ENCODE measurements at regions not wholly inside any gene's neighbourhood (a gene's known extent, or its start where the extent isn't known, plus 50 kb on each side); places are given as distances from the start of the nearest gene placed in this dataset.

DNA sequence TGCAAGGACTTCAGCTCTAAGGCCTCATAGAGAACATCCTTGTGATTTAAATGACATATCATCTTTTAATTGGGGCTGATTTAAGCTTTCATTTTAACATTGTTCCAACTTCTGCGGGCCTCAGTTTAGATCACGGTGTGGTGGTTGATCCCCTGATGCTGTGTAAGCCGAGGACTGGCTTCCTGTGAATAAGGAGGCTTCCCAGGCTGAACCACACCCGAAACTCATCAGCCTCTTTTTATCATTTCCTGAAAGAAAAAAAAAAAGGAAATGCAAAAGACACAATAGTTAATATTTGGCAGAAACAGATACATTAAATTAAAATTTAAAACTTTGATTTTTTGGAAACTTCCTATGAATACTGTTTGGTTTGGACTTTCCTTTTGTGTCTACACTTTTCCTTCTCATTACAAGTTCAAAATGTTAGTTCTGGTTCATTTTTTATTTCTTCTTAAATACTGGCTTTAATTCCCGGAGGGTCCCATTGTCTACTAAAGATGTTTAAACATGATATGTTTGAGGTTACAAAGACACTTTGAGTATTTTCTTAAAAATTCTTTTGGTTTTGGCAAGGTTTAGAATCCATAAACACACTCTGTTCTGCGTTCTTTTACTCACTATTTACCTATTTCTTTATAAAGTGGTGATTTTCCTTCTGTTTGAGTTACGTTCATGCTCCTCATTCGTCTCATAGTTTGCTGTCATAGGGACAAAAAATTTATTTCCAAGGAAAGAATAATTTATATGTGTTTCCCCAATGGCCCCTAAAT lies 230.0 kb upstream of the SULF2 start:
- no peak for DNase-seq (ENCODE audit: extremely low read depth, low read depth, low spot score)

DNA sequence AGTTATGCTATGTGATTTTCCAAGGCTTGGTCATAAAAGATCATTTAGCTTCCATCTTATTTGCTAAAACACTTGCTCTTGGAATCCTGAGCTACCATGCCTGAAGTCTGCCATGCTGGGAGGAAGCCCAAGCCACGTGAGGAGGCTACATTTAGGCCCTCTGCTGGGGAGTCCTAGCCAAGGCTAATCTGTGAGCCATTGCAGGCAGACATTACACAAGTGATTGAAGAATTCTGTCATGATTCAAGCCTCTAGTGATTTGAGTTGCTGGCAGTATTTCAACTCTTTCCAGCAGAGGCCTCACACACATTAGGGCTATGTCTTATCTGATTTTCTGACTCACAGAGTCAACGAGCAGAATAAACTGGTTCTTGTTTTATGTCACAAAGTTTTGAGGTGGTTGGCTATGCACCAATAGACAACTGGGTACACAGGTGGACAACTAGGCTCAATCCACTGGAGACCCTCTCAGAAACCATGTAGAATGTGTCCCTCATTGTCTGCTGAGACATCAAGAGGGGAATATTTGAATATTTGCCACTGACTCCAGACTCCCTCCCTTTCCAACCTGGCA lies 227.2 kb upstream of the SULF2 start:
- DNase-seq (ENCODE audit: extremely low read depth, low read depth, low spot score) = no peak

DNA sequence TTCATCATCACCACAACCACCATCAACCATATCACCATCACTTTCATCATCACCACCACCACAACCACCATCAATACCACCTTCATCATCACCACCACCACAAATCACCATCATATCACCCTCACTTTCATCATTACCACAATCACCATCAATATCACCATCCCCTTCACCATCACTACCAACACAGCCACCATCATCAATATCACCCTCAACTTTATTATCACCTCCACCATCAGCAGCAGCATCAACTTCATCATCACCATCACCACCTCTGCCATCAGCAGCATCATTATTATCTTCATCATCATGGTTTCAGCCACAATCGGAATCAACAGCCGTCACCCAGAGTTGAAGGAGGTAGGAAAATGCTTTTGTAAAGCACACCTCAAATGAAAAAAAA lies 225.7 kb upstream of the SULF2 start:
- DNase-seq (ENCODE audit: extremely low read depth, low read depth, low spot score) = no peak

DNA sequence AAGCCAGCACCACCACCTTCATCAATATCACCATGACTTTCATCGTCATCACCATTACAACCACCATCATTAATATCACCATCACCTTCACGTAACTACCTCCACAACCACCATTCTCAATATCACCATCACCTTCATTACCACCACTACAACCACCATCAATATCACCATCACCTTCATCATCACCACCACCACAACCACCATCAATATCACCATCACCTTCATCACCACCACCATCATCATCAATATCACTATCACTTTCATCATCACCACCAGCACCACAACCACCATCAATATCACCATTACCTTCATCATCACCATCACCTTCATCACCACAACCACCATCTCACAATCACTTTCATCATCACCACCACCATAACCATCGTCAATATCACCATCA lies 225.3 kb upstream of the SULF2 start:
- DNase-seq (ENCODE audit: extremely low read depth, low read depth, low spot score) = no peak

DNA sequence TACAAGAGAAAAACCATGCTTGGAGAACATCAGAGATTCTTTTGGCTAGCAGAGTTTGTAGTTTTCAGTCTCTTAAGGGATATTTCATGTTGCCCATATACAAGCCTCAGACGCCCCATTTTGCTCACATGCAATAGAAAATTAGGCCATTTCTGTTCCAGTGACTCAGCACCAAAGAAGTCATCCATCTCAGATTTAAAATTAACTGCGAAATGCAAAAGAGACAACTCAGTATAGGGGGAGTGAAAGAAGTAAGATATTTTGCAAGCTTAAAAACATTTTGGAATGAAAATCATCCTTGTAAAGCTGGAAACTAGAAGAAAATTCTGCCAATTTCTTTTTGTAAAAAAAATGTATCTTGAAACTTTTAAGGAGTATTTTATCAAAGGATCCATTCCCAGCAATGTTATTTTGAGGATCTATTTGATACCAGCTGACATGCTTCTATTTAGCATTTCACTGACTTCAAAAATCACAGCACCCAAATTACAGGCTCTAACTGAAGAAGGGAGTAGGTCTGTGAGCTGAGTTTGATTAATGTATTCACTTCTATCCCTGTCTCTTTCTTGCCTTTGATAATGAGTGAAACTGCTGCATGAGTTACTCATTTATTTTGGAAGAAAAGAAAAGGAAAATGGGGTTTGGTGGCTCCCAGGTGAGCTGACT lies 223.7 kb upstream of the SULF2 start:
- no peak for DNase-seq (ENCODE audit: extremely low read depth, low read depth, low spot score)

DNA sequence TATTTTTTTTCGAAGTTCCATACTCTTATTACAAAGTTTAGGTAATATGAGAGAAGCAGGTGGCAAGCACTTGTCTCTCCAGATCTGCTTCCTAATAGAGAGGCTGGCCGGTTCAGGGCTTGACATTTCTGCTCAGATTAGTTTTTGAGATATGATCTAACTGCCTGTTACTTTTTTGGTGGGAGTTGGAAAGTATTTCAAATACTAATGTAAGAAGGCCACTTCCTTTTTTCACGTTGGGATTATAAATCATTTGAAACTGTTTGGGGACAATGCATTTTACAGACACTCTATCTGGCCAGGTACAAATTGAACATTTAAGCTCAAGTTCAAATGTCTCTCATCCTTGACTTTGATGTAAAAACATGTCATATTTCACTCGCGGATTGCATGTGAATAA lies 222.1 kb upstream of the SULF2 start:
- no peak for DNase-seq (ENCODE audit: extremely low read depth, low read depth, low spot score)

DNA sequence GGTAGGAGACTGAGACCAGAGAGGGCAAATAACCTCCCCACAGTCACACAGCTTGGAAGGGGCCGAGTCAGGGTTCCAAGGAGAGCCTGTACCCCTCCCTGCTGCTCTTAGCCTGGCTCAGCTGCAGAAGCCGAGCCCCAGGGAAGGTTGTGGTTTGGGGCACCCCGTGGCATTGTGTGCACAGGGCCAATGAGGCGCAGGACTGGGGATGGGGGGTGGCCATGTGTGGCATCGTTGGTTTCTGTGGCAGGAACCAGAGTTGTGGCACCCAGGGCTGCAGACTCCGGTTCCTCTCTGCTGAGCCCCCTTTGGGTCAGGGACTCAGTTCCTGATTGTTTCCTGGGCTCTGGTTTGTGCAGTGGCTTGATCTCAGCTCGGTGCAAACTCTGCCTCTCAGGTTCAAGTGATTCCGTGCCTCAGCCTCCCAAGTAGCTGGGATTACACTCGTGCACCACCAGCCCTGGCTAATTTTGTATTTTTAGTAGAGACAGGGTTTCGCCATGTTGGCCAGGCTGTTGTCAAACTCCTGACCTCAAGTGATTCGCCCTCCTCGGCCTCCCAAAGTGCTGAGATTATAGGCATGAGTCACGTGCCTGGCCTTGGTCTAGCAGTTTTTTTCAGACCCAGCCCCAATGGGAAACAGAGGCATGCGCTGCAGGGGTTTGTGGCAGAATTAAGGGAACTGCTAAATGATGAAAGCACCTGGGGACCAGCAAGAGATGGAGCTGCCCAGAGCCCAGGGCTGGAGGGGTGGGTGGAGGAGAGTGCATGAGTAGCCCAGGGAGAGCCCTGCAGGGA lies 221.0 kb upstream of the SULF2 start:
- no peak for DNase-seq (ENCODE audit: extremely low read depth, low read depth, low spot score)

DNA sequence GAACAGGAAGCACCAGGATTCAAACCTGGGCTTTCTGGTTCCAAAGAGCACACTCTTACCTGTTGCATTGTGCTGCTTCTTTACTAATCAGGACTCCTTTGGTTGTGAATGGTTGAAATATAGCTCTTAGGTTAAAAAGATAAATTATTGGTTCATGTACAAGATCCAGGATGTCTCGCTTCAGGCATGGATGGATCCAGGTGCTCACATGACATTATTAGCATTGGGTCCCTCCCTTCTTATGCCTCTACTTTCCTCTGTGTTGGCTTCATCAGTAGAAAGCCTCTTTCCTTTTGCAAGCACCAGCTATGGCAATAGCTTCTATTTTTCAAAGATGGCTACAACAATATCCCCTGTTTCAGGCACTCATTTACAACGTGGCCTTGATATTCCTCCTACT lies 217.7 kb upstream of the SULF2 start:
- DNase-seq (ENCODE audit: extremely low read depth, low read depth, low spot score) = no peak

DNA sequence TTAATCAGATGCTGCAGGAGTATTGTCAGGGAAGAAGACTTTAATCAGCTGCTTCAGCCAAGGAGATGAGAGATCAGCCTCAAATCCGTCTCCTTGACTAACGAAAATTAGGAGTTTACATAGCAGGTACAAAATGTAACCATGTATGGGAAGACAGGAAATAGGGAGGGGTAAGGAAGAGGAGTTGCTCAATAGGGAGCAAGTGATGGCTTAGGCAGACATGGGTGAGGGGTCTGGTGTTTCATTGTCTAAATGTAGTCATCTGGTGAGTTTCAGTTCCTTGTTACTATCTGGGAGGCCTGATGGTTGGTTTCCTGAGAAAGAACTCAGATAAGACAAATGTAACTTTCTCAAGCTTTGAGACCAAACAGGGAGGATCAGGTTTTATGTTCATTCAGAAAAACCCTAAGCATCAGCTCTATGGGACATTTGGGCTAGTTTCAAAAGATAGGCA lies 217.3 kb upstream of the SULF2 start:
- DNase-seq (ENCODE audit: extremely low read depth, low read depth, low spot score) = no peak

DNA sequence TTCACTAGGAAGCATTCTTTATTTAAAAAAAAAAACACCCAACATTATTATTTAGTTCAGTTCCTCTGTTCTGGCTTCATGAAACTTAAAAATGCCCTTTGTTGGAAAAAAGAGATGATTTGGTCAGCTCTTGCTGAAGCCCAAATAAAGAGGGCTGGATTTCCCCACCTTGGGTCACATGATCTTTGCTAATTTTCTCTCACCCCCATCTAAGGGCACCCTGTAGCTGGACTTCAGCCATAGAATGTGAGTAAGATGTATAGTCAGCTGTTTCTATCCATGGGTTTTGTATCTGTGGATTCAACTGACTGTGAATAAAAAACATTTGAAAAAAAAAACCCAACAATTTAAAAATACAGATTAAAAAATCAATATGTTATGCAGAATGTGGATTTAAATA lies 213.9 kb upstream of the SULF2 start:
- no peak for DNase-seq (ENCODE audit: extremely low read depth, low read depth, low spot score)

DNA sequence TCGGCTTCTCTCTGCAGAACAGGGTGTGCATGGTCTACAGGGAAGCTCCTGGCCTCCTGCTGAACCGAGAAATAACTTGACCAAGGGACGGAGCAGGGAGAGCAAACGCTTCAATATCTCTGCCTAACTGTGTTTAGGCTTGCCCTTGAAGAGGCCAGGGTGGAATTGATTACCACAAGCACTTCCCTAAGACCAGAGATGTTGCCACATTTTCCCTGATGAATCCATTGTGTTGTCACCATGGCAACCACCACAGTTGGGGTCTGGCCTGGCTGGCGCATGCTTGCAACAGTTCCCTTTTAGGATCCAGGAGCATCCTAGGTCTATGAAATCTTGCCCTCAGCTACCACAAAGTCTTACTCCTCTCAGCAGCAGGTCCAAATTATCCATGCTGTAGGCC lies 213.5 kb upstream of the SULF2 start:
- no peak for DNase-seq (ENCODE audit: extremely low read depth, low read depth, low spot score)

DNA sequence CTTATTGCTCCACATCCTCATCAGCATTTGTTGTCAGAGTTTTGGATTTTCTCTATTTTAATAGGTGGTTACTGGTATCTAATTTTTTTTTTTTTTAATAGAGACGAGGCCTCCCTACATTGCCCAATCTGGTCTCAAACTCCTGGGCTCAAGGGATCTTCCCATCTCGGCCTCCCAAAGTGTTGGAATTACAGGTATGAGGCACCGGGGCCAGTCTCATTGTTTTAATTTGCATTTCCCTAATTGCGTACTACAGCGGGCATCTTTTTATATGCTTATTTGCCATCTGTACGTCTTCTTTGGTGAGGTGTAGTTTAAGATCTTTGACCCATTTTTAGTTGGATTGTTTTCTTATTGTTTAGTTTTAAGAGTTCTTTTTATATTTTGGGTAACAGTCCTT lies 210.4 kb upstream of the SULF2 start:
- DNase-seq (ENCODE audit: extremely low read depth, low read depth, low spot score) = no peak

DNA sequence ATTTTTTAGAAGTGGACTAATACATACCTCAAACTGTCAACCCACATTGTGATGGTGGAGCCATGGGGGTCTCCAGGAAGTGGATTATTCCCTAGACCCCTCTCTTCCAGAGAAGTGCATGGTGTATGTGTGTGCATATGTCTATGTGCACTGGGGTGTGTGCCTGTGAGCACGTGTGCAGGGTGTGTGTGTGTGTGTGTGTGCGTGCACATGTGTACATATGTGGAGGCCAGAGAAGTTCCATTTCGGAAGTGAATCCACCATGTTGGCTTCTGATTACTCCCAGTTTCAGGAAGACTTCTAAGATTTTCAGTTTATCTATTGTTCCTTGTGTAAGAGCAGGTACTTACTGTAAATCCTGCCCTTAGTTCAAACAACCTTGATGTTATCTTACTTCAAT lies 208.5 kb upstream of the SULF2 start:
- DNase-seq (ENCODE audit: extremely low read depth, low read depth, low spot score) = no peak

DNA sequence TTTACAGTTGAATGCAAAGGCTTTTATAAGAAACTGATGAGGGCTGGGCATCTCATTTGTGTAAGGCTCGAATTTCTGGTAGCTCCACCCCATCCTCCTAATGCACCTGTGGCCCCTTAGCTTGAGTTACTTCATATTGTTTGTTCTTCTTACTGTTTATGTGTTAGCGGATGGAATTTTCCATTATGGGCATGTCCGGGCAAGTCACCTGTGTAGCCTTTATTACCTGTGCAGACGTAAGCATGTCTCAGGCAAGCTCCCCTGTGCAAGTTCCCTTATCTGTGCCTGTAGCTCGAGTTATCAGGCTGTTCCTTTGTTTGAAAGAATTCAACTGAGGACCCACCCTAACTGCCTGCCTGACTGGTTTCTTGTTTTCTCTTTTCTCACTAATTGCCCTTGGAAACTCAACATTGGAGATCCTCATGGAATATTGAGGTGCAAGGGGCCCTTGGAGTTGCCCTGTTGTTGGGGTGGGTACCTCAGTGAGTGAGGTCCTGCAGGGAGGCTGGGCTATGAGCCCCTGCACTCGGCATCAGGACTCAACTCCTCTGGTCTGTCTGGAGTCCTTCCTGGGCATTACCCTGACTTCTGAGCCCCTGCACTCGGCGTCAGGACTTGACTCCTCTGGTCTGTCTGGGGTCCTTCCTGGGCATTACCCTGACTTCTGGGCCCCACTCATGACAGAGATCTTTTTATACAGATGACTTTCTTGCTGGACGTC lies 207.9 kb upstream of the SULF2 start:
- no peak for DNase-seq (ENCODE audit: extremely low read depth, low read depth, low spot score)

DNA sequence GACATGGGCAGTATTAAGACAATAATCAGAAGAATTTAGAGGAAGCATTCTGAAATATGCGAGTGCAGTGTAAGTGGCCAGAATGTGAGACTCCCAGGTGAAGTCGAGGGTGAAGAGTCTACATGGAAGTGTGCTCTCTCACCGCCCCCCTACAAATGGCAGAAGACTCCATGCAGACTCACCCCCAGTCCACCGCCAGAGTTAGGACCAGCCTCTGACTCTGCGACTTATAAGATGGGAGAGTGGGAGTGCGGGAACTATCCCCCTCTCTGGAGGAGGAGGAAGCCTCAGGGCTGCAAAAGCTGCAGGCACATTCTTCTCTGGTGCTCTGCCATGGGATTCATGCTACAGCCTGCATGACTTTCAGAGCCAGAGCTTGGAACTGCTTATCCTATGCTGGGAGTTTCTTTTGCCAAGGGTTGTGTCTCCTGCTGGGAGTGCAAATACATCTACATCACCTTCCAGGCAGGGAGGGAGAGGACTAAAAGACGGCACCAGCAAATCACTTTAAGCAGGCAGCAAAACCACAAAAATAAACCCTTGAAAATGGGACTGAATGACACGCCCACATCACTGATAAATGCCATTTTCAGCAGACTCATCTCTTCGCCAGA lies 206.7 kb upstream of the SULF2 start:
- DNase-seq (ENCODE audit: extremely low read depth, low read depth, low spot score) = no peak

DNA sequence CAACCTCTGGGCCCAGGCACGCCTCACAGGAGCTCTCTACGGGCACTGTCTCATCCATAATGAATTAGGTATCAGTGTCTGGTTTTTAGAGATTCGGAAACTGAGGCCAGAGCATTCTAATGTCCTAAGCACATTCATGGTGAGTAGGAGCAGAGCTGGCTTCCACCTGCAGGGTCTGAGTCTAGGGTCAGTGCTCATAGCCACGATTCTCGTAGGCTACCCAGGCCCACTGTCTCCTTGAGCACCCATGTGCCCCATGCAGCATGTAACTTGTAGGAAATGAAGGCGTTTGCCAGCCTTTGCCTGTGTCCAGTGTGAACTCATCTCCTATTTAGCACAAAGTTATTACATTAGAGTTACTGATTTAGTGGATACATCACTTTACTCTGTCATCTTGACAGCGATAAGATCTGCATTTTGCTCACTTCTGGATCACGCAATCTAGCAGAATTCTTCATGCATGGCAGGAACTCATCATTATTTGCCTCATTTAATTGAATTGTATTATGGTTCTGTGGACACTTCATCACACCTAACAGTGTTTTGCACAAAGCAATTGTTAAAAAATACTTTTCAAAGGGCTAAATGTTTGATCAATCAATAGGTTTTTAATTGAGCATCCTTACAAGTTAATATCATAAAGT lies 205.3 kb upstream of the SULF2 start:
- no peak for DNase-seq (ENCODE audit: extremely low read depth, low read depth, low spot score)

DNA sequence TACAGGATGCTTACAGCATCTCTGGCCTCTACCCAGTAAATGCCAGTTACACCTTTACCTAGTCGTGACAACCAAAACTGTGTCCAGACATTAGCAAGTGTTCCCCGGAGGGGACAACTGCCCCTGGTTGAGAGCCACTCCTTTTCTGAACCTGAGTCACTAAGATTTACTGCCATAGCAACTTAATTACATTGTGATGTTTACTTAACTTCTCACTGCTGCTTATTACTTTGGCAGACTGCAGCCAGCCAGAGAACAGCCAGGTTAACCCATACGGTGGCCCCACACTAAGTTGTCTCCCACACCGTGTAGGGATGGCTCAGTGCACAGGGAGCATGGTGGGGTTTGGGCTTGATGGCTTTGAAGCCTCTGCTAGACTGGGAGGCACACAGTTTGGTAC lies 204.7 kb upstream of the SULF2 start:
- DNase-seq (ENCODE audit: extremely low read depth, low read depth, low spot score) = no peak

DNA sequence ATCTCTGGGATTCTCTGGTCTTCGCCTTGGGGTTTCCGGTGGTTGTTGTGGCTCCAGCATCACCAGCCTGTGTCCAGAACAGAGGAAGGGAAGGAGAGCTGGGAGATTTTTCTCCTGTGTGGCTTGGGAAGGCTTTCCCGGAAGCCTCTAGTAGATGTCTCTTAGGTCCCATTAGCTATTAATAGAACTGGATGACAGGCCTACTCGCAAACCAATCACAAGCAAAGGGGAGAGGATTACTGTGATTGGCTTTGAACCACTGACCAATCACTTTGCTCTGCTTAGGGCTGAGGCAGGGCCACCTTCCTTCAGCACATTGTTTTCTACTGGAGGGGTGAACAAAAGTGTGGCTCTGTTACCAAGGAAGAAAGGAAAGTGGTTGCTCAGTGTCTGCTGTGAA lies 203.4 kb upstream of the SULF2 start:
- DNase-seq (ENCODE audit: extremely low read depth, low read depth, low spot score) = no peak

DNA sequence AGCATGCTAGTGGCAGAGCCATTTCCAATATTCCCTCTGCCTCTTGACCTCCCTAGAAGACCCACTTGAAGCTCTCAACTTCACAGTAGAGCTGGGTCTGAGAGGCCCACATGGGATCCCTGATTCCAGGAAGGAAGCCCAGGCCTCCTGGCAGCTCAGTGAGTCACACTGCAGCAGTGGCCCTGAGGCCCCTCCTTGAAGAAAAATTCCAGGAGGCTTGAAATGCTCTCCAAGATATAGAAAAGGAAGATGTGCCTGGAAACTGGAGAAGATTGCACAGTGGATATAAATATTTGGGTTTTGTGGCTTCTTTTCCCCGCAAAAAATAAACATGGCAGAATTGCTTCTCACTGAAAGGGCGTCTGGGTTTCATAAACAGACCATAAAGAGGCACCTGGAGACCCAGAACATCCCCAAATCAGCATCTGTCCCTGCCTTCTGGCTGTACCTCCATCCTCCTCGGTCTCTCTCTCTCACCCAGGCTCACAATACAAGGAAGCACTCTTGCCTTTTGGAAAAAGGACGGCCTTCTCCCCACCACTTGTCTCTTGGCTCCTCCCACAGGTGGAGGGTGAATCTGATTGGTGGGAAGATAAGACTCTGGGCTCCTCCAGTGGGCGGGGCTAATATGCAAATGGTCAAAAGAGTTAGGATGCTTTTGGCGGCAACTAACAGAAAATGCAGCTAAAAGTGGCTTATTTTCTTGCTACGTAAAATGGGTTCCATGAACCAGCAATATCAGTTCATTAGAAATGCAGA lies 200.0 kb upstream of the SULF2 start:
- DNase-seq (ENCODE audit: extremely low read depth, low read depth, low spot score) = no peak

Measured in glomerular endothelial cell (primary cell).